NOMO-1 treated with DMSO at 0.1 percent for 48 hours (cell line): ENCODE measurements at regions not wholly inside any gene's neighbourhood (a gene's known extent, or its start where the extent isn't known, plus 50 kb on each side); places are given as distances from the start of the nearest gene placed in this dataset.
"Not testable (repeated sequence)": the region's sequence is repeated elsewhere in the genome, so short reads cannot be mapped to it uniquely, and the experiment has no call there.

Experiments used
- DNase-seq: peaks from one replicate; lab custom pipeline; 2025; ENCODE audit not compliant: unreplicated experiment; lab: John Stamatoyannopoulos, UW

DNA sequence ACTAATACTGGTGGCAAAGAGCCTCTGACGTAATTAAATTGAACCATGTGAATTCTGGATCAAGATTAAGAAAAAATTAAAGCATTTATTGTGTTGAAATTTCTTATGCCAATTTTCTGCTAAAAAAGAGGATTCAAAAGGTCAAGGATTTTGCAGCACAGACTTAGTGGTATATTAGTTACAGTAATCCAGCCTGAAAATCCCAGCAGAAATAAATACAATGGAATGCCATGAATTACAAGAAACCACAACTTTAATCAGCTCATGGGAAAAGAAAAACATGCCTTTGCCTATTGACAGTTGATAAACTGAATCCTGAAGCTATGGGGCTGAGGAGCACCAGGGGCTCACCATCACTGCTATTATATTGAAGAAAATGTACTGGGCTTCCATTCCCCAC lies 114.8 kb upstream of the SATB2 start:
- no peak for DNase-seq

DNA sequence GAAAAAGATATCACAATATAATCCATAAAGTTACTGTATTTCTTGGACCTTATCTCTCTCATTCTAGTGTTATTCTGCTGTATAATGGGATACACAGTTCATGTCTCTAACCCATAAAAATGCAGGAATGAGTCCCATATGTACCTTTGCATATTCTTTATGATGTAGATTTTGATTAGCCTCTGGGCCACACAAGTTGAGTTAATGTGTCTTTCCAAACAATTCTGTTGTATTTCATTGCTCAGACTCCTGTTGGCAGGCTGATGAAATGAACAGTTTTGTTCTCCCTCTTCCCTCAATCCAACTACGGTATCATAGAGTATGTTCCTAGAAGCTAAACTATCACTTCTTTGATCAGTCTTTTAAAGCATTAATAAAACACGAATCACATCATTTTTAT lies 113.2 kb upstream of the SATB2 start:
- no peak for DNase-seq

DNA sequence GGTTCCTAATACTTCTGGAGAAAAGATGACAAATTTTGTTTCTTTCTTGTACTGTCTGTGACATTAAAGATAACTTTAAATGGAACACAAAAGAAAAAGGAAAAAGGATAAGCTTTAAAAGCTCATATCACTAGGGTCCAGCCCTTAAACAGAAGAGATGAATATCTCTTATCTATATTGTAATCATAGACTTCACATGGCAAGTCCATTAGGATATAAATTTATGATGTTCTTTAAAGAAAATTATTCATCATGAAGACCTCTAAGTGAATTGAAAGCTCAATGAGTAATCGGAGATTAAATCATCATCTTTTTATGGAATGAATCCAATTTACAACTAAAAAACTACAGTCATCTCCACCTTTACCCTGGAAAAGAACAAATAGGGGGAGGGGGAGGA lies 111.6 kb upstream of the SATB2 start:
- no peak for DNase-seq

DNA sequence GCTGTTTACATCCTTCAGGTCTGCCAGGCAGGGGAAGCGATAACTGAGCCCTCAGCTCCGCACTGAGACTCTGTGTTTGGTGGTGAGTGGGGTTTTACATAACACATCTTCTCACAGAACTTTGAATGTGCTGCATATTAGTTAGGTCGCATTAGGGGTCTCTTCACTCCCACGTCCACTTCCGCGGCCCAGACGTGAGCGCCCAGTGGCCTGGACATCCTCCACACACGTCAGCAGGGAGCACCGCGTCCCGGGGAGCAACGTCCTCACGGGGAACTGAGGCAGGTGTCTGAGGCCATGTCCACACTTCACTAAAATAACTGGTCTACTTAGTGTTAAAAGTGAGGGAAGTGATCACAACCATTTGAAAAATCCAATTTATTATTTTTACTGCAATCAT lies 100.4 kb upstream of the SATB2 start:
- DNase-seq: no peak

DNA sequence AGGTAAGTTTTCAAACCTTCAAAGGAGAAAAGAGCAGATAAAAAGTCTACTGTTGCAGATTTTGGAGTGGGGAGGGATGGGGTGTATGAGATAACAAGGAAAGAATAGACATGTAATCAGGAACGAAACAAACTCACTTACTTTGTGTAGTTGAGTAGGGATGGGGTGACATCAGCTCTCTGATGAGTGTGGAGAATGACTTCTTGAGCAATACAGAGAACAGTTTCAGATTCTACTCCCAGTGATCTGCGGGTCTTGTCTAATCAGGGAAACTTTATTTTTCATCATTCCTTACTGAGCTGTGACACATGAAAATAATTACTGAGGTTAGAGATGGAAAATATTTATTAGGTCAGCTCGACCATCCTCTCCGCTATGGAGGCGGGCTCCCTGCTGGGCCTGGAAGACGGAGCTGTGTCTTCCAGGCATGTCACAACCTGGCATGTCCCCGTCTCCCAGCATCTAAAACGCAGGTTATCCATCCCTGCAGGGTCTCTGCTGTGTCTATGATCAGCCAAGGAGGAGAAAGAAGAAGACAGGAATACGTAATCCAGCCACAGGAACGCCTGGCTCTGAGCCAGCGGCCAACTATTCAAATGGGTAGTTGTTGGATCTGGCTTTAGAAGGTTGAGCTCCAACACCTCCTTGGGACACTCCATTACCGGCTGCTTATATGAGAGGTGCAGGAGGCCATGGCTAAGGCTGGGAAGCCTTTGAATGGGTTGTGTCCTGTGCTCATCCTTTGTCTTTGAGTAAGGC lies 99.0 kb upstream of the SATB2 start:
- no peak for DNase-seq

DNA sequence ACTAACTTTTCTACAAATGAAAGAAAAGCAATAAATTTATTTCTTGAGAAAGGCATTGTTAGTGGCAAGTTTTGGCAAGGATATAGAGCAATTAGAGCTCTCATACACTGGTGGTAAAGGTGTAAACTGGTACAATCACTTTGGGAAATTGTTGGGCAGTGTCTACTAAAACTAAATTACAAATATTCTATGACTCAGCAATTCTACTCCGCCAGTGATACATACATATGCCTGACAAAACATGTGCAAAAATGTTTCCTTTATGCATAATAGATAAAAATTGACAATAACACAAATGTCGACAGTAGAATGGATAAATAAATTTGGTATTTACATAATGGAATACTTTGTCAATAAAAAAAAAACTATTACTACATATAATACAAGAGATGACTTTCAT lies 96.3 kb upstream of the SATB2 start:
- no peak for DNase-seq

DNA sequence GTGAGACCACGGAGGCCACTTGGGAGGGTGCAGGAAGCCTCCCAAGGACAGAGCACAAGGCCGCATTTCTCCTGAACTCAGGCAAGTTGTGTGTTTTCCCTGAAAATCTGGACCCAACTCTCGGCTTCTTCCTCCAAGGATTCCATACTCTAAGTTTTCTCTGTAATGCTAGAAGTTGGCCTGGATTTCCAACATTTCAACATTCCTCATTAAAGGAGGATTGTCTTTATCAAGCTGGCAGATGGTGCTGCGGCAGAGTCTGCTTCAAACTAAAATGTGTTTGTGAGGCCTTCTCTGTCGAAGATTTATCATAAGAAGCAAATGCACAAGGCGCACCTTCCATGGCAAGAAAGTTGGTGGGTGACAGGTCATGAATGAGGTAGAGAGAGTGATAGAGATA lies 94.4 kb upstream of the SATB2 start:
- DNase-seq: no peak

DNA sequence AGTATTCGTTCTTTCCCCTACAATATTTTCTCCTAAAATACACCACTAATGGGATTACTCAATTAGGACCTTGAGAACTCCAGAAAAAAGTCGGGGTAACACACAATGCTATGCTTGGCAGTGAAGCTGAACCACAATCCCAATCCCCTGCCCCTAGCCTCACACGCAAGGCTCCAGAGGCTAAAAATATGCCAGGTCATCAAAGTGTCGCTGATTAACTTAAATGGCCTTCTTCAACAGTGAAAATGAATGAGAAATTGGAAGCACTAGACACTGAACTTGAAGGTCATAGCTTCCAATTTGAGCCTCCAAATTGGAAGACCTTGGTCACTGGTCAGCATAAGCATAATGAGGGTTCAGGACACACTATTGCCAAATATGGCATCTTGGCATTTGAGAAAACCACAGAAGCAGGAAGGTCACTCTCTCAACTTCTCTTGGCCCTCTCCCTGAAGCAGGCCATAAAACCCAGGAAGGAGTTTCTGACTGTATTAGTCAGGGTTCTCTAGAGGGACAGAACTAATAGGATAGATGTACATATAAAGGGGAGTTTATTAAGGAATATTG lies 86.0 kb upstream of the SATB2 start:
- no peak for DNase-seq

DNA sequence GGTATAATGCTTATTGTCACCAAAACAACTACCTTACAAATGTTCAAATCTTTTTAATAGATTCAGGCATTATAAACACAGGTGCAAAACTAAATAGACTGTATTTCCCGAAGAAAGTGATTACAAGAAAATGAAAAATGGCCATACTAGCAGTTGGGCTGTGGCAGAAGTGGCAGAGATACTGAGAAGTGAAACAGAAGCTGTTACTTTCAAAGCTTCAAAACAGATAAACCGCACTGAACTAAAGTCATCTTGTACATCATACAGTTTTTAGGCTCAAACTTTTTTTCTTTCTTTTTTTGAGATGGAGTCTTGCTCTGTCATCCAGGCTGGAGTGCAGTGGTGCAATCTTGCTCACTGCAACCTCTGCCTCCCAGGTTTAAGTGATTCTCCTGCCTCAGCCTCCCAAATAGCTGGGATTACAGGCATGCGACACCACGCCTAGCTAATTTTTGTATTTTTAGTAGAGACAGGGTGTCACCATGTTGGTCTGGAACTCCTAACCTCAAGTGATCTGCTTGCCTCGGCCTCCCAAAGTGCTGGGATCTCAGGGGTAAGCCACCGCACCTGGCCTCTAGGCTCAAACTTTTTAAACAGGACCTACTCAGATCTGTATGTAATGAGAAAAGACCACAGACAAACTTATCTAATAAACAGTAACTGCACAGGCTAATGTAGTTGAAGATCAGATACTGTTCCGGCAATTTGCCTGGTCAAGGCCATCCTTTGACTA lies 77.9 kb upstream of the SATB2 start:
- DNase-seq: no peak

DNA sequence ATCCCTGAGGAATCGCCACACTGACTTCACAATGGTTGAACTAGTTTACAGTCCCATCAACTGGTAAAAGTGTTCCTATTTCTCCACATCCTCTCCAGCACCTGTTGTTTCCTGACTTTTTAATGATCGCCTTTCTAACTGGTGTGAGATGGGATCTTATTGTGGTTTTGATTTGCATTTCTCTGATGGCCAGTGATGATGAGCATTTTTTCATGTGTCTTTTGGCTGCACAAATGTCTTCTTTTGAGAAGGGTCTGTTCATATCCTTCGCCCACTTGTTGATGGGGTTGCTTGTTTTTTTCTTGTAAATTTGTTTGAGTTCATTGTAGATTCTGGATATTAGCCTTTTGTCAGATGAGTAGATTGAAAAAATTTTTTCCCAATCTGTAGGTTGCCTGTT lies 76.1 kb upstream of the SATB2 start:
- DNase-seq: not testable (repeated sequence)

DNA sequence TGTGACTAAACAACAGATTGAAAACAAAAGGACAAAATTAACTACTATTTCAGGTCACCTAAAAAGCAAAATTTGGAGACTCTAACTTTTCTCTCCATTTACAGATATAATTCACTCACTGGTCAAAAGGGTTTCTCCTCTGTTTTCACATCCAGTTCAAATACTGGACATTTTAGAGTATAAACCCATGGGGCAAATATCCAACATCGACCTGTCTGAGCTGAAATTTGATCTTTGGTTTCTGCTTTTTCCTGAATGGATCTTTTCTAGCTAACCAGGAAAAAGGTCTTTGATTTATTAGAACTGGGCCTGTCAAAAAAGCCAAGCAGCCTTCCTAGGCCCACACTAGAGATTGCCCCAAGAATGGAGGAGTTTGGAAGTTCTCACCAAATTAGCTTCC lies 69.3 kb upstream of the SATB2 start:
- DNase-seq: no peak

DNA sequence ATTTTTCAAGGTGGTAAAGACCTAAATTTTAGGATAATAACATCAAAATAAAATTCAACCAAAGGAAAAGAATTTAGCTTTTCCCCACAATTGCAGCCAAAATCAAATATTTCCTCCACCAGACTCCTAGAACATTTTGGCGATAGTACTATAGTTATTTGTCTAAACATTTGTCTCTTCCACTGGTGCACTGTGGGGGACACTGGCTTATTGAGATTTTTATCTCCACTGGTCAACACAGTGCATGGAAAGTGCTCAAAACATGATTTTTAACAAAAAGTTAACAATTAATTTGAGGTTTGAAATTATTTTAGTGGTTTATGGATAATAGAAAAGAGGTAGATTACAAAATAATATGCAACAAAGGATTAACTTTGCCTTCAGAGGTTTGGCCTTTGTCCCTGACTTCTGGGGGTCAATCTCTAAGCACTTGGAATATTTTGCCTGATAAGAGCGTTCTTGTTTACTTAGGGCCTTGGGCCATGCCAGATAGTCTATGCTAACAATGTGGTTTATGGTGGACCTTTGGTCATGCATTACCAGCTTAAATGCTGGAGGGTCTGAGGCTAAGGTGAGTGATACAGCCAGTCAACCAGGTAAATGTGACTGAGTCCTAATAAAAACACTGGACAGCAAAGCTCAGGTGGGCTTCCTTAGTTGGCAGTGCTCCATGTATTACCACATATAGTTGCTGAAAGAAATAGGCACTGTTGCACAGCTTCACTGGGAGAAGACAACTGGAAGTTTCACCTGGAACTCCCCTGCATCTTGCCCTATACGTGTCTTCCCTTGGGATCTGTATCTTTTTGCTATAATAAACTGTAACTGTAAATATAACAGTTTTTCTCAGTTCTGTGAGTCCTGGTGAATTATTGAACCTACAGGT lies 67.2 kb upstream of the SATB2 start:
- no peak for DNase-seq

DNA sequence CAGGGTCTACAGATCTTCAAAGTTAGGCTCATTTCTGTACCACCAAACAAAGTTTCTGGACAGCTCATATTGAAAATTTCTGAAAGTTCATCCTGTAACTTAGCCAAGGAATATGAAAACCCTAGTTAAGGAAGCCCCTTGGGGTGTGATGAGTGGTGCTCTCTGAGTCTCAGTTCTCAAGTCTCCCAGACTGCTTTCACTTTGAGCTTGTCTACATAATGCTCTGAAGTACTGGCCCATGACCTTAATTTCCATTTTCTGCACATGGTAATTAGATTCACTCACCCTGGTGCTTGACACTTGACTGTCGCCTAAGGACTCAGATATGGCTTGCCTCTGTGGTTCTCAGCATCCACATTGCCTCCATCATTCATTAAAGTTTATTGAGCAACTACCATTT lies 51.7 kb upstream of the SATB2 start:
- DNase-seq: no peak
